ENCODE measurements at regions not wholly inside any gene's neighbourhood (a gene's known extent, or its start where the extent isn't known, plus 50 kb on each side); places are given as distances from the start of the nearest gene placed in this dataset.

DNA sequence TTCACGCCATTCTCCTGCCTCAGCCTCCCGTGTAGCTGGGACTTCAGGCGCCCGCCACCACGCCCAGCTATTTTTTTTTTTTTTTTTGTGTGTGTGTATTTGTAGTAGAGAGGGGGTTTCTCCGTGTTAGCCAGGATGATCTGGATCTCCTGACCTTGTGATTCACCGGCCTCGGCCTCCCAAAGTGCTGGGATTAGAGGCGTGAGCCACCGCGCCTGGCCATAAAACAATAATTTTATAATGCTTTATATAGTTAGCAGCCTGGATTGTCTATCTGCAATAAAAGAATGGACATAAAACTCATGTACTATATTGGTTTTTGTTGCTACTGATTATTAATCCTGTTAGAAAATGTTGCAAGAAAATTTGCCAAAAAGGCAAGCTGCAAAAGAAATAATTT lies 195.9 kb upstream of the BANK1 start:
- no peak for TF ChIP-seq EZH2 (IDR thresholded peaks at IDR 0.05; ENCODE audit: borderline replicate concordance, low read depth, low read length, poor library complexity, severe bottlenecking)
- TF ChIP-seq, protein P1, sequence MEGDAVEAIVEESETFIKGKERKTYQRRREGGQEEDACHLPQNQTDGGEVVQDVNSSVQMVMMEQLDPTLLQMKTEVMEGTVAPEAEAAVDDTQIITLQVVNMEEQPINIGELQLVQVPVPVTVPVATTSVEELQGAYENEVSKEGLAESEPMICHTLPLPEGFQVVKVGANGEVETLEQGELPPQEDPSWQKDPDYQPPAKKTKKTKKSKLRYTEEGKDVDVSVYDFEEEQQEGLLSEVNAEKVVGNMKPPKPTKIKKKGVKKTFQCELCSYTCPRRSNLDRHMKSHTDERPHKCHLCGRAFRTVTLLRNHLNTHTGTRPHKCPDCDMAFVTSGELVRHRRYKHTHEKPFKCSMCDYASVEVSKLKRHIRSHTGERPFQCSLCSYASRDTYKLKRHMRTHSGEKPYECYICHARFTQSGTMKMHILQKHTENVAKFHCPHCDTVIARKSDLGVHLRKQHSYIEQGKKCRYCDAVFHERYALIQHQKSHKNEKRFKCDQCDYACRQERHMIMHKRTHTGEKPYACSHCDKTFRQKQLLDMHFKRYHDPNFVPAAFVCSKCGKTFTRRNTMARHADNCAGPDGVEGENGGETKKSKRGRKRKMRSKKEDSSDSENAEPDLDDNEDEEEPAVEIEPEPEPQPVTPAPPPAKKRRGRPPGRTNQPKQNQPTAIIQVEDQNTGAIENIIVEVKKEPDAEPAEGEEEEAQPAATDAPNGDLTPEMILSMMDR (conservative IDR thresholded peaks at IDR 0.05; ENCODE audit: low read depth, low read length): no peak
- ChIA-PET POLR2A (ENCODE audit: low non-redundant PET) (interaction anchor here (0.6 kb wide), 1 partner anchor 1132 kb away, joined by 3 read pairs; no protein-coding TSS in a partner anchor), CTCF (no interaction called here)
- H3K36me3 ChIP-seq (ENCODE audit: insufficient read depth, low read length, poor library complexity, severe bottlenecking): no peaks in the 10 kb centered on the region
- no peak overlapping the region for H3K27ac ChIP-seq (ENCODE audit: low read depth, low read length, poor library complexity, severe bottlenecking)
- no TSS peak for BruUV-seq (replicated peaks)
- H3K27me3 ChIP-seq (replicated peaks; ENCODE audit: insufficient read depth, low read depth, low read length, poor library complexity): no peaks in the 10 kb centered on the region
- no peak for DNase-seq (ENCODE audit: low spot score)
- no peaks in the 10 kb centered on the region for H3K9me3 ChIP-seq (ENCODE audit: low read depth, low read length, poor library complexity, severe bottlenecking)
- intact Hi-C loops (cut with micrococcal nuclease; ENCODE audit: unreplicated experiment): no loop called here
- H3K4me3 ChIP-seq (ENCODE audit: low read depth, low read length, poor library complexity, severe bottlenecking): no peak overlapping the region
- H3K4me1 ChIP-seq (ENCODE audit: insufficient read depth, low read length, poor library complexity, severe bottlenecking): no peaks in the 10 kb centered on the region

DNA sequence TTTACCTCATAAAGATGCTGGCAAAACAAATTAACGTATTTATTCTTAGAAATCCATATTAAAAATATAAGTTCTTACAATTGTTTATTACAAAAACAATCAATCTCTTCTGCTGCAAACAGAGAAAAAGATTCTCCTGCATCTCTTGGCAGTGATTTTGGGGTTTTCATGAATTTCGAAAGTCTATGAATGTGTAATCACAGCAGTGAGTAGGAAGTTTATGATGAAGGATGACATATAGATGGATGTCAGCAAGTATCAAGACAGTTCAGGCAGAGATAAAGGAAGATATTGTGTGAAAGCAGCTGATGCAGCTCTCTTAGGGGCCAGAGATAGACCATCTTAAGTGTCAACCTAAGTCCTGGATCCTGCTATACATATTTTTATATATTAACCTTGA lies 196.9 kb upstream of the BANK1 start:
- intact Hi-C loops (cut with micrococcal nuclease; ENCODE audit: unreplicated experiment): no loop called here
- CTCF ChIA-PET: no interaction called here

DNA sequence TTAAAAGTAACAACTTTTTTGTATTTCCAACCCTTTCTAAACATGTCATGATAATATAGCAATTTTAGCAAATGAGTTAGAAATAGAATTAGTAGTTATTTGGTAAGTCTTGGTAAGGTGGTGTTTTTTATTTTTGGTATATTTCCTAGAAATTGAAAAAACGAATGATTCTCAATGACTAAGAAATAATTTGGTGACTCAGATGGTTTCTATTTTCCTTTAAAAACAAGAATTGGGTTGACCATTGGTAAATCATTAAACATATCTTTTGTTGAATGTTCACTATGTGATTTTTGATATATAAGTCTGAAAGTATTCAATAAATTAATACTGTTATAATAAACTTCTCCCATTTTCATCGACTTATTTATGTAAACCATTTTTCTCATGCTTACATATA lies 206.2 kb upstream of the BANK1 start:
- intact Hi-C loops (cut with micrococcal nuclease; ENCODE audit: unreplicated experiment): no loop called here
- no peak for DNase-seq (ENCODE audit: low spot score)
- no peaks in the 10 kb centered on the region for H3K9me3 ChIP-seq (ENCODE audit: low read depth, low read length, poor library complexity, severe bottlenecking)
- H3K36me3 ChIP-seq (ENCODE audit: insufficient read depth, low read length, poor library complexity, severe bottlenecking): no peaks in the 10 kb centered on the region
- ChIA-PET POLR2A (ENCODE audit: low non-redundant PET) (no interaction called here), CTCF (no interaction called here)
- no TSS peak for BruUV-seq (replicated peaks)
- H3K4me3 ChIP-seq (ENCODE audit: low read depth, low read length, poor library complexity, severe bottlenecking): no peak overlapping the region
- no peaks in the 10 kb centered on the region for H3K27me3 ChIP-seq (replicated peaks; ENCODE audit: insufficient read depth, low read depth, low read length, poor library complexity)
- no peak overlapping the region for H3K27ac ChIP-seq (ENCODE audit: low read depth, low read length, poor library complexity, severe bottlenecking)
- TF ChIP-seq EZH2 (IDR thresholded peaks at IDR 0.05; ENCODE audit: borderline replicate concordance, low read depth, low read length, poor library complexity, severe bottlenecking): no peak
- TF ChIP-seq, protein P1 (conservative IDR thresholded peaks at IDR 0.05; ENCODE audit: low read depth, low read length): no peak
- H3K4me1 ChIP-seq (ENCODE audit: insufficient read depth, low read length, poor library complexity, severe bottlenecking): no peaks in the 10 kb centered on the region

More for the DNA sequence above, 196.9 kb upstream of the BANK1 start:
- H3K36me3 ChIP-seq (ENCODE audit: insufficient read depth, low read length, poor library complexity, severe bottlenecking): no peaks in the 10 kb centered on the region
- no peaks in the 10 kb centered on the region for H3K4me1 ChIP-seq (ENCODE audit: insufficient read depth, low read length, poor library complexity, severe bottlenecking)
- no peak overlapping the region for H3K4me3 ChIP-seq (ENCODE audit: low read depth, low read length, poor library complexity, severe bottlenecking)
- H3K27ac ChIP-seq (ENCODE audit: low read depth, low read length, poor library complexity, severe bottlenecking): no peak overlapping the region
- no TSS peak for BruUV-seq (replicated peaks)
- DNase-seq (ENCODE audit: low spot score): no peak
- POLR2A ChIA-PET (ENCODE audit: low non-redundant PET): no interaction called here
- no peaks in the 10 kb centered on the region for H3K27me3 ChIP-seq (replicated peaks; ENCODE audit: insufficient read depth, low read depth, low read length, poor library complexity)
- no peaks in the 10 kb centered on the region for H3K9me3 ChIP-seq (ENCODE audit: low read depth, low read length, poor library complexity, severe bottlenecking)
- TF ChIP-seq, protein P1 (conservative IDR thresholded peaks at IDR 0.05; ENCODE audit: low read depth, low read length): no peak
- TF ChIP-seq EZH2 (IDR thresholded peaks at IDR 0.05; ENCODE audit: borderline replicate concordance, low read depth, low read length, poor library complexity, severe bottlenecking): no peak

All from A673 (cell line).